ENCODE measurements at regions not wholly inside any gene's neighbourhood (a gene's known extent, or its start where the extent isn't known, plus 50 kb on each side); places are given as distances from the start of the nearest gene placed in this dataset.

- DNase-seq (ENCODE audit: low read depth): no peak
- no peak for TF ChIP-seq CTCF (IDR thresholded peaks at IDR 0.05; ENCODE audit: insufficient read depth, low read length)
- H3K4me3 ChIP-seq (ENCODE audit: low read depth, low read length): no peak overlapping the region
Measured at GRCh38 chr20:11738852-11739251, 178.8 kb upstream of the BTBD3 start.

- no peak overlapping the region for H3K4me3 ChIP-seq (ENCODE audit: low read depth, low read length)
- TF ChIP-seq CTCF (IDR thresholded peaks at IDR 0.05; ENCODE audit: insufficient read depth, low read length): no peak
- no peak for DNase-seq (ENCODE audit: low read depth)
Measured at GRCh38 chr20:11740975-11741374, 176.7 kb upstream of the BTBD3 start.

GRCh38 chr20:11745145-11745544, 172.5 kb upstream of the BTBD3 start:
- TF ChIP-seq CTCF (IDR thresholded peaks at IDR 0.05; ENCODE audit: insufficient read depth, low read length): no peak
- DNase-seq (ENCODE audit: low read depth): no peak

GRCh38 chr20:11748436-11748835, 169.3 kb upstream of the BTBD3 start:
- TF ChIP-seq CTCF (IDR thresholded peaks at IDR 0.05; ENCODE audit: insufficient read depth, low read length): no peak
- H3K4me3 ChIP-seq (ENCODE audit: low read depth, low read length): no peak overlapping the region
- no peak for DNase-seq (ENCODE audit: low read depth)

More at GRCh38 chr20:11745145-11745544, 172.5 kb upstream of the BTBD3 start:
- H3K4me3 ChIP-seq (ENCODE audit: low read depth, low read length): no peak overlapping the region

- no peak for DNase-seq (ENCODE audit: low read depth)
- no peak for TF ChIP-seq CTCF (IDR thresholded peaks at IDR 0.05; ENCODE audit: insufficient read depth, low read length)
- H3K4me3 ChIP-seq (ENCODE audit: low read depth, low read length): no peak overlapping the region
Measured at GRCh38 chr20:11752336-11752735, 165.4 kb upstream of the BTBD3 start.

GRCh38 chr20:11753155-11753554, 164.5 kb upstream of the BTBD3 start:
- TF ChIP-seq CTCF (IDR thresholded peaks at IDR 0.05; ENCODE audit: insufficient read depth, low read length): no peak
- H3K4me3 ChIP-seq (ENCODE audit: low read depth, low read length): no peak overlapping the region
- no peak for DNase-seq (ENCODE audit: low read depth)

- DNase-seq (ENCODE audit: low read depth): no peak
- no peak overlapping the region for H3K4me3 ChIP-seq (ENCODE audit: low read depth, low read length)
- no peak for TF ChIP-seq CTCF (IDR thresholded peaks at IDR 0.05; ENCODE audit: insufficient read depth, low read length)
Measured at GRCh38 chr20:11754451-11754850, 163.2 kb upstream of the BTBD3 start.

Data from fibroblast of the aortic adventitia (primary cell).